GM23248 (cell line): ENCODE measurements at regions not wholly inside any gene's neighbourhood (a gene's known extent, or its start where the extent isn't known, plus 50 kb on each side); places are given as distances from the start of the nearest gene placed in this dataset.

Experiments
- DNase-seq: peaks from one replicate; pipeline ENCODE4 v3.0.0-alpha.2; 2015
- H2AFZ ChIP-seq: fragments of 200-600 bp; sonication (generic); 2 replicates; pipeline ENCODE4 v1.6.1; 2016; ENCODE audit warnings: antibody characterized with exemption
- H3F3A ChIP-seq: fragments of 200-600 bp; sonication (generic); 2 replicates; pipeline ENCODE4 v1.6.1; 2016; ENCODE audit warnings: mild to moderate bottlenecking, antibody characterized with exemption, mixed run types; ENCODE audit not compliant: insufficient read depth
- H3K27ac ChIP-seq: fragments of 200-600 bp; sonication (generic); 2 replicates; pipeline ENCODE4 v1.5.1; 2016; ENCODE audit warnings: mild to moderate bottlenecking
- H3K27me3 ChIP-seq: fragments of 200-600 bp; sonication (generic); replicated peaks from 2 replicates; pipeline ENCODE4 v1.6.1; 2016; ENCODE audit warnings: mild to moderate bottlenecking; ENCODE audit not compliant: insufficient read depth
- H3K36me3 ChIP-seq: fragments of 200-600 bp; sonication (generic); 2 replicates; pipeline ENCODE4 v1.6.1; 2016; ENCODE audit warnings: low read depth, mild to moderate bottlenecking
- H3K4me1 ChIP-seq: fragments of 200-600 bp; sonication (generic); 2 replicates; pipeline ENCODE4 v1.6.1; 2016; ENCODE audit warnings: mild to moderate bottlenecking; ENCODE audit not compliant: insufficient read depth
- H3K4me2 ChIP-seq: fragments of 200-600 bp; sonication (generic); one replicate; pipeline ENCODE4 v1.6.1; 2016; ENCODE audit warnings: mild to moderate bottlenecking; ENCODE audit not compliant: unreplicated experiment
- H3K4me3 ChIP-seq: fragments of 200-600 bp; sonication (generic); 2 replicates; pipeline ENCODE4 v1.5.1; 2016; ENCODE audit warnings: mild to moderate bottlenecking
- H3K79me2 ChIP-seq: fragments of 200-600 bp; sonication (generic); 2 replicates; pipeline ENCODE4 v1.6.1; 2016; ENCODE audit warnings: mild to moderate bottlenecking; ENCODE audit not compliant: insufficient read depth
- H3K9ac ChIP-seq: fragments of 200-600 bp; sonication (generic); 2 replicates; pipeline ENCODE4 v1.6.1; 2016; ENCODE audit warnings: mild to moderate bottlenecking
- H3K9me2 ChIP-seq: fragments of 200-600 bp; sonication (generic); 2 replicates; pipeline ENCODE4 v1.6.1; 2016; ENCODE audit warnings: mixed run types, mild to moderate bottlenecking, moderate library complexity; ENCODE audit not compliant: insufficient read depth
- H3K9me3 ChIP-seq: fragments of 200-600 bp; sonication (generic); one replicate; pipeline ENCODE4 v1.6.1; 2017; ENCODE audit warnings: low read depth
- H4K20me1 ChIP-seq: fragments of 200-600 bp; sonication (generic); 2 replicates; pipeline ENCODE4 v1.6.0; 2016; ENCODE audit not compliant: insufficient read depth
- EZH2 ChIP-seq: fragments of 200-600 bp; sonication (generic); IDR thresholded peaks from 2 replicates; pipeline ENCODE4 v1.6.1; 2018; ENCODE audit warnings: antibody characterized with exemption, mild to moderate bottlenecking; ENCODE audit not compliant: insufficient read depth, poor library complexity, severe bottlenecking
- EZH2phosphoT487 ChIP-seq: fragments of 200-600 bp; sonication (generic); IDR thresholded peaks from 2 replicates; pipeline ENCODE4 v1.6.1; 2018; ENCODE audit warnings: antibody characterized with exemption, moderate library complexity, mild to moderate bottlenecking, low read depth; ENCODE audit not compliant: insufficient read depth
- WGBS, 2 experiments: methylation state at CpG; one replicate each; pipeline ENCODE4 v1.1.6; 2015 to 2017; ENCODE audit warnings: low lambda C conversion rate in 2 of 2, low coverage in 1 of 2; ENCODE audit errors: missing lambda C conversion rate in 2 of 2; 5-methylcytosine and 5-hydroxymethylcytosine counted together
- in situ Hi-C: fragments of 300-500 bp; cut with MboI; formaldehyde crosslinking; loops from 2 replicates; pipeline ENCODE4 v1.15.0; 2020

DNA sequence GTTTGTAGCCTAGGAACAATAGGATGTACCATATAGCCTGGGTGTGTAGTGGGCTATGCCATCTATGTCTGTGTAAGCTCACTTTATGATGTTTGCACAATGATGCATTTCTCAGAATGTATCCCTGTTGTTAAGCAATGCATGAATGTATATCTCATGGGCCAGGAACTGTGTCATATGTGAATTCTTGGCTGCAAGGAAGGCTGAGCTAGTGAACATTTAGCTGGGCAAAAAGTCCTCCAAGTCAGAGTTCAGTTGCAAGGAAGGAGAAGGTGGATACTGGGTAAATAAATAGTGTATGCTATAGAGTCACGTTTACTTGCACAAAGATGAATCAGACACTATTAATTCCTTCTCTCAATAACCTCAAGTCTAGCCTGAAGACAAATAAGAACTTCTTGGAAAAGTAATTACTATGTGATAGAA, 136.1 kb downstream of the EHF start:
- 22 to 39% methylated on average over 1 of the region's 1 CpG for WGBS, 2 experiments
- in situ Hi-C loops = no loop called here
- Histone ChIP-seq H3K9ac (no peak overlapping the region), H3K27ac (no peak overlapping the region), H3K9me3 (no peaks in the 10 kb centered on the region), H3K4me2 (no peak overlapping the region), H3K4me1 (no peaks in the 10 kb centered on the region), H3K9me2 (no peaks in the 10 kb centered on the region), H3K27me3 (peaks cover 16% of the 10 kb centered on the region), H3F3A (no peaks in the 10 kb centered on the region), H3K79me2 (no peaks in the 10 kb centered on the region), H2AFZ (no peak overlapping the region), H4K20me1 (no peaks in the 10 kb centered on the region; the same call in 1 of the 2 replicates), H3K36me3 (no peaks in the 10 kb centered on the region), H3K4me3 (no peak overlapping the region)
- TF ChIP-seq EZH2phosphoT487 = no peak
- no peak for TF ChIP-seq EZH2
- DNase-seq = no peak

DNA sequence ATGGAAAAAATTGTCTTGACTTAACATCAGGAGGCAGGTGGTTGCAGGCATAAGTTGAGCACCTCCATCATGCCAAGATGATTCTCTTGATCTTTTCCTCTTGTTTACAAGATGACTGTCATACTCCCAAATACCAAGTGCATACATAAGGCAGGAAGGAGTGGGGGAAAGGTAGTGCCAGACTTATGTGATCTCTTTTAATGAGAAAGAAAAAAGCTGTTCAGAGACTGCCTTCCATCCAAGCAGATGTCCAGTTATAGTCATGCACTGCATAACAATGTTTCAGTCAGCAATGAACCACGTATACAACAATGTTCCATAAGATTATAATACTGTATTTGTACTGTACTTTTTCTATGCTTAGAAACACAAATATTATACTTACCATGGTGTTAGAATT, 135.7 kb downstream of the EHF start:
- TF ChIP-seq EZH2 (no peak), EZH2phosphoT487 (no peak)
- no peak overlapping the region for H3K4me2 ChIP-seq
- H3K36me3 ChIP-seq = no peaks in the 10 kb centered on the region
- peaks cover 19% of the 10 kb centered on the region for H3K27me3 ChIP-seq
- no peak overlapping the region for H3K27ac ChIP-seq
- 46 to 52% methylated on average over 1 of the region's 1 CpG for WGBS, 2 experiments
- no peak overlapping the region for H2AFZ ChIP-seq
- H3K9me2 ChIP-seq = no peaks in the 10 kb centered on the region
- no peak for DNase-seq
- no peak overlapping the region for H3K9ac ChIP-seq
- H3K79me2 ChIP-seq = no peaks in the 10 kb centered on the region
- in situ Hi-C loops = no loop called here
- H4K20me1 ChIP-seq = no peaks in the 10 kb centered on the region; the same call in 1 of the 2 replicates
- no peaks in the 10 kb centered on the region for H3K4me1 ChIP-seq
- no peaks in the 10 kb centered on the region for H3K9me3 ChIP-seq
- H3F3A ChIP-seq = no peaks in the 10 kb centered on the region
- no peak overlapping the region for H3K4me3 ChIP-seq

DNA sequence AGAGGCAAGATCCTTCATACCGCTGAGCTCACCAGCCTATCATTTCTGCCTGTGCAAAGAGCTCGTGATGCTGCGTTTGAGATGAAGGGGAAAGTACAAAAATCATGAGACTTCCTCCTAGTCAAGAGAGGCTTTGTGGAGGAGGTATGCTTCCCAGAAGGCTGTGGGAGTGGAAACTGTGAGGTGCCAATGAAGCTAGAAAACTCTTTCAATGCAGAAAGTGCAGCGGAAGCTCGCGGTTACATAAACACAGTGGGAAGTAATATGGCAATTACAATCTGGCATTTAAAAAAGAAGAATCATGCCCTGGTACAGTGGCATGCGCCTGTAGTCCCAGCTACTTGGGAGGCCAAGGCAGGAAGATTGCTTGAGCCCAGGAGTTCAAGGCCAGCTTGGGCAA, 134.8 kb downstream of the EHF start:
- Histone ChIP-seq H3K4me3 (no peak overlapping the region), H3K9me3 (no peaks in the 10 kb centered on the region), H3K9me2 (no peaks in the 10 kb centered on the region), H3K36me3 (no peaks in the 10 kb centered on the region), H3K4me1 (peaks cover 2% of the 10 kb centered on the region; the same call in 1 of the 2 replicates), H2AFZ (no peak overlapping the region), H3K9ac (no peak overlapping the region), H4K20me1 (no peaks in the 10 kb centered on the region; the same call in 1 of the 2 replicates), H3K79me2 (no peaks in the 10 kb centered on the region), H3K27ac (no peak overlapping the region), H3K27me3 (peaks cover 28% of the 10 kb centered on the region), H3K4me2 (no peak overlapping the region), H3F3A (no peaks in the 10 kb centered on the region)
- TF ChIP-seq EZH2phosphoT487 = no peak
- no peak for TF ChIP-seq EZH2
- WGBS, 2 experiments = 81% methylated on average over 7 of the region's 7 CpGs
- DNase-seq = no peak
- in situ Hi-C loops = no loop called here

DNA sequence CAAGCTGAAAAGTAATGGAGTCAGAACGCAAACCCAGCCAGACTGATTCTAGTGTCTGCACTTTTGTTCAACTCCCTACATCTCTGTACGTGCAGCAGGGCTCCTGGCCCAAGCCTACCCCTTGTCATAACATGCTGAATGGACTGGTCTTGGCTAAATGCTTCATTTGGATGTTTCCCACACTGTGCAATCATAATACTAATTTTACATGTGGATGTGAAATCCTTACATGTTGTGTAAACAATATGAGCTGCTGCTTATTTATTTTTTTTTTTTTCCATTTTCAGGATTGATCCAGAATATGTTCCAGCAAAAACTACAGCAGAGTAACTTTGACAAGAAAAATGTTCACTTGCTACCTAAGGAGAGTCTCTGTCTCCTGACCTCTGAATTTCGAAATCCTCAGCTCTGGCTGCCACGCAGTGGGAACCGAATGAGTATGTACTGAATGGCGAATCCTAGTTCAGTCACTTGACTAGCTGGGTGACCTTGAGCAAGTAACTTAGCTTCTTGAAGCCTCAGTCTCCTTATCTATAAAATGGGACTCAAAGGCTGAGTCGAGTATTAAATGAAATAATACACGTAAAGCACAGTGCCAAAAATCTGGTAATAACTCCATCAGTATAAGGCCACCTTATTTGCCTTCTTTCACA, 133.4 kb downstream of the EHF start:
- H3K4me3 ChIP-seq = no peak overlapping the region
- no peak overlapping the region for H2AFZ ChIP-seq
- peaks cover 10% of the 10 kb centered on the region for H3K4me1 ChIP-seq
- H3K79me2 ChIP-seq = no peaks in the 10 kb centered on the region
- no peaks in the 10 kb centered on the region for H3K9me2 ChIP-seq
- H3K27ac ChIP-seq = no peak overlapping the region
- H3K9me3 ChIP-seq = no peaks in the 10 kb centered on the region
- no peaks in the 10 kb centered on the region; the same call in 1 of the 2 replicates for H4K20me1 ChIP-seq
- peaks cover 33% of the 10 kb centered on the region for H3K27me3 ChIP-seq
- in situ Hi-C loops = no loop called here
- TF ChIP-seq EZH2phosphoT487 = no peak
- no peak overlapping the region for H3K4me2 ChIP-seq
- no peak overlapping the region for H3K9ac ChIP-seq
- 60 to 69% methylated on average over 8 of the region's 8 CpGs for WGBS, 2 experiments
- H3F3A ChIP-seq = no peaks in the 10 kb centered on the region
- no peaks in the 10 kb centered on the region for H3K36me3 ChIP-seq
- no peak for DNase-seq
